Prostate gland (tissue), 2 donors: ENCODE measurements at regions not wholly inside any gene's neighbourhood (a gene's known extent, or its start where the extent isn't known, plus 50 kb on each side); places are given as distances from the start of the nearest gene placed in this dataset.

Experiments
- POLR2A ChIP-seq: fragments of 450-650 bp; IDR thresholded peaks from one replicate; pipeline ENCODE4 v1.6.1; 2016; ENCODE audit warnings: antibody characterized with exemption, mild to moderate bottlenecking
- POLR2AphosphoS5 ChIP-seq: sonication (generic); formaldehyde crosslinking; IDR thresholded peaks from one replicate; pipeline ENCODE4 v1.6.1; 2017; ENCODE audit warnings: antibody characterized with exemption
- TF ChIP-seq, protein P1 (sequence below), 4 experiments: fragments of 200-600 bp in 2 of 4; fragments of 450-650 bp in 2 of 4; sonication (generic) in 2 of 4; IDR thresholded peaks; 1 replicate in 3 of 4; 2 replicates in 1 of 4; pipeline ENCODE4 v1.5.1; 2016 to 2019; ENCODE audit warnings: antibody characterized with exemption in 4 of 4, mild to moderate bottlenecking in 2 of 4, moderate library complexity in 2 of 4

DNA sequence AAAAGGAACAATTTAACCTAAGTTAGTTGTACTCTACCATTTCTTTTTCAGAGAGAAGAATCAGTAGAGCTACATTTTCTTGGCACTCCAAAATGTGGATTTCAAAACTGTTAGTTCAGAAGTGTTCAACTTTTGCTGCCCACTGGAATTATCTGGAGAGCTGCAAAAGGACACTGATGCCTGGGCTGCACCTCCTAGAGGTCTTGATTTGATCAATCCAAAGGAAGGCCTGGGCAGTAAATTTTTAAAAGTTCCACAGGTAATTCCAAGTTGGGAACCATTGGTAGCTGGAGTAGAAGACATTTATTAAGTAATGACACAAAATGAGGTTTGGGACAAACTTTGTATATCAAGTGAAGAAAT lies 79.3 kb upstream of the HMCN1 start:
- TF ChIP-seq, protein P1, sequence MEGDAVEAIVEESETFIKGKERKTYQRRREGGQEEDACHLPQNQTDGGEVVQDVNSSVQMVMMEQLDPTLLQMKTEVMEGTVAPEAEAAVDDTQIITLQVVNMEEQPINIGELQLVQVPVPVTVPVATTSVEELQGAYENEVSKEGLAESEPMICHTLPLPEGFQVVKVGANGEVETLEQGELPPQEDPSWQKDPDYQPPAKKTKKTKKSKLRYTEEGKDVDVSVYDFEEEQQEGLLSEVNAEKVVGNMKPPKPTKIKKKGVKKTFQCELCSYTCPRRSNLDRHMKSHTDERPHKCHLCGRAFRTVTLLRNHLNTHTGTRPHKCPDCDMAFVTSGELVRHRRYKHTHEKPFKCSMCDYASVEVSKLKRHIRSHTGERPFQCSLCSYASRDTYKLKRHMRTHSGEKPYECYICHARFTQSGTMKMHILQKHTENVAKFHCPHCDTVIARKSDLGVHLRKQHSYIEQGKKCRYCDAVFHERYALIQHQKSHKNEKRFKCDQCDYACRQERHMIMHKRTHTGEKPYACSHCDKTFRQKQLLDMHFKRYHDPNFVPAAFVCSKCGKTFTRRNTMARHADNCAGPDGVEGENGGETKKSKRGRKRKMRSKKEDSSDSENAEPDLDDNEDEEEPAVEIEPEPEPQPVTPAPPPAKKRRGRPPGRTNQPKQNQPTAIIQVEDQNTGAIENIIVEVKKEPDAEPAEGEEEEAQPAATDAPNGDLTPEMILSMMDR (IDR thresholded peaks at IDR 0.05): no peak
- TF ChIP-seq POLR2AphosphoS5 (no peak), POLR2A (no peak)
